SKM-1 (cell line): ENCODE measurements at regions not wholly inside any gene's neighbourhood (a gene's known extent, or its start where the extent isn't known, plus 50 kb on each side); places are given as distances from the start of the nearest gene placed in this dataset.

ENCODE experiments used
- DNase-seq: peaks from one replicate; lab custom pipeline; 2025; ENCODE audit not compliant: unreplicated experiment; lab: John Stamatoyannopoulos, UW

DNA sequence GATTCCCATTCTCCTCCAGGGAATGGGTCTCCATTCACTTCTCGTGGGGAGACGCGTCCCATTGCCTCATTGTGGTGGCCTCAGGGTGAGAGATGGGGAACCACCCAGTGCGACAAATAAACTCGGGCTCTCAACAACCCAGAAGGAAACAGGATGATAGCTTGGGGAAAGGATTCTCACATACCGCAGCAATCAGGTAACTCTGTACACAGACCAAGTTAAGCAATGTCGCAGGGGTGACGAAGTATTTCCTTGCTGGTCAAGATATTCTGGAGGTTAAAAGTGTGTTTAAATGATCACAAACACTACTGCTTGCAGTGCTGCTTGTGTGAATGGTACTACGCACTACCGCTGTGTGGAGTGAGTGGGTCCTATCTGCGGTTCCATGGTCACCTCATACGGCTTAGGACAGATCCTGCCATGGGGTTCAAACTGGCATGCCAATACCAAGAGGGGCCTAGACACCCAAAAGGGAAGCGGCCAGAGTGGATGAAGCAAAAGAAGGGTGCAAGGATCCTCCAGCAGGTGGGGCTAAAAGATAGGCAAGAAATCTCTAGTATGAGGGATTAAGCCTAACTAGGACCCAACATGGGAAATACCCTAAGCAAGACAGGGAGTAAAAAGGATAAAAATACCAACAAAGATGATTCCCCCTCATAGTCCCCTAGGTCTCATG lies 143.8 kb upstream of the TMEM106B start:
- peak; percentile 44 for DNase-seq

- no peak for DNase-seq
Measured at GRCh38 chr7:12069757-12070156, 141.3 kb upstream of the TMEM106B start.

DNA sequence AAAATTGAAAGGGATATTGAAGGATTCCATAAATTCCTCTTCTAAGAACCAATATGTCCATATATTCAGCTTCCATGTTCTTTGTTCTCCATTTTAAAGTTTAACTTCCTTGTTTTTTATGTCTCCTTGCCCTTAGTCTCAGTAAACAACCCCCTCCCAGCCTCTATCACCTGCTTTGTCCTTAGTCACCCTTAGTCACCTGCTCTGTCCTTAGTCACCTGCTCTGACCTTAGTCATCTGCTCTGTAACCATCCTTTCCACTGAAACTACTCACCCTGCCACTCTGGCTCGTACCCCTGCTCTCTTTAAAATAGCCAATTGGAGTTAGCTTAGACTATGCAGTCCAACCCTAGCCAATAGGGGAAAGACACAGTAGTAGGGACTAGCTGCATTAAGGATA lies 136.2 kb upstream of the TMEM106B start:
- no peak for DNase-seq

- no peak for DNase-seq
Measured at GRCh38 chr7:12080006-12080405, 131.1 kb upstream of the TMEM106B start.

DNA sequence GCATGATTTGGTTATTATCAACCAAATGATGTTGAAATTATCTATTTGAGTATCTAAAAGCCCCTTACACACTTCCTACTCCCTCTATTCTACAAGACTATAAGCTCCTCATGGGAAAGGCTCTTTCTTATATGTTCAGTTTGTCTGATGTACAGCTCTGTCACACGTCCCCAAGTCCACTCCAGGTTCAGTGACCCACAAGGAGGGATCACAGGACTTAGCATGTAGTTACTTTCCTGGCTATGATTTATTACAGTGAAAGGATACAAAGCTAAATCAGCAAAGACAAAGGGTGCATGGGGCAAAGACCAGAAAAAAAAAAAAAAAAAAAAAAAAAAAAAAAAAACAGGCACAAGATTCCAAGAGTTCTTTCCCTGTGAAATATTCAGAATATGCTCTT lies 125.6 kb upstream of the TMEM106B start:
- DNase-seq: no peak

DNA sequence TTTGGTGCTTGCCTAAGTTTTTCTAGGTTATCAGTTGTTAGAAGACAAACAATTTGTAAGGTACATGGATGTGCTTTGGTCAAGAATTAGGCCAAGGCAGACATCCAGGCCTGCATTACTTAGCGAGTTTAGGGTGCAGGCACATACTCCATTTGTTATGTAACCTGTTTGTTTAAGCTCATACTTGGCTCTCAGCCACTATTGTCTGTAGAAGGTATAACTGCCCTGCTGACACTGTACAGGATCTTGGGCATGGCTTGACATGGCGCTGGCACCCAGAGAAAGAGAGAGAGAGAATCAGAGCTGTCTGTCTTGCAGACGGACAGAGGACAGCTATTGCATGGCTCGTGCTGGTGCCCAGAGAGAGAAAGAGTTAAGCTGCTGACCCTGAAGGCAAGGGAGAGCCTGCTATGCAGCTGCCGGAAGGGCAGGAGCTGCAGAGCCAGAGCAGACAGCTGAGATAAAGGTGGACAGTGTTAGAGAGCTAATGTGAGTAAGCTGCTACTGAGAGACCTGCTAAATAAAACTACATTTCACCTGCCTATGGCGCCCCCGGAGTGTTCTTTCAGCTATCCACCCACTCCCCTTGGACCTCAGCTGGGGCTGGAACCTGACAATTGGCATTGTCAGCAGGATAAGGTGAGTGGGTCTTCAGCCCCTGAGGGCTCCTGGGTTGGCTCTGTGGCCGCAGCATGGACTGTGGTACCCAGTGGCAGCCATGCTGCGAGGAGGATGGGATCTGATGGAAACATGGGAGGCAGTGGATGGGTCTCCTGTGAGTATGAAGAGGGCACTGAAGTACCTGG lies 120.9 kb upstream of the TMEM106B start:
- no peak for DNase-seq

DNA sequence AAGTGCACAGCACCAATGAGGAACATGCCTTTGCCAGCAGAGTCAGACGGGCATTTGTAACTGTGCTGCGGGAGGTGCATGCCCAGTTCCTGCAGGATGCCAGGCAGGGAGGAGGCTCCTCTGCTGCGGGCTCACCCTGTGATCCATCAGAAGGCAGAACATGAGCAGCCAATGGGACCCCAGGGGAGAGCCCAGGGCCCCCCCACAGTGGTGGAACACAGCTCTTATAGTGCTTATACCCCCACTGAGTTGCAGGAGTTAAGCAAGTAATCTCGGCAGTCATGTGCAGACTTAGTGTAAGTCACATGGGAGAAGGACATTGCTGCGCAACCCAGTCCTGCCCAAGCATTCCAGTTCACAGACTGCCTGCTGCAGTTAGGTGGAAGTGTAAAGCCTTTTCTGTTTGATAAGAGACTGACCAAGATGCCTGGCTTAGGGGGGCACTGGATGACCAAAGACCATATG lies 120.3 kb upstream of the TMEM106B start:
- no peak for DNase-seq

GRCh38 chr7:12091231-12091630 lies 119.9 kb upstream of the TMEM106B start:
- DNase-seq: no peak

DNA sequence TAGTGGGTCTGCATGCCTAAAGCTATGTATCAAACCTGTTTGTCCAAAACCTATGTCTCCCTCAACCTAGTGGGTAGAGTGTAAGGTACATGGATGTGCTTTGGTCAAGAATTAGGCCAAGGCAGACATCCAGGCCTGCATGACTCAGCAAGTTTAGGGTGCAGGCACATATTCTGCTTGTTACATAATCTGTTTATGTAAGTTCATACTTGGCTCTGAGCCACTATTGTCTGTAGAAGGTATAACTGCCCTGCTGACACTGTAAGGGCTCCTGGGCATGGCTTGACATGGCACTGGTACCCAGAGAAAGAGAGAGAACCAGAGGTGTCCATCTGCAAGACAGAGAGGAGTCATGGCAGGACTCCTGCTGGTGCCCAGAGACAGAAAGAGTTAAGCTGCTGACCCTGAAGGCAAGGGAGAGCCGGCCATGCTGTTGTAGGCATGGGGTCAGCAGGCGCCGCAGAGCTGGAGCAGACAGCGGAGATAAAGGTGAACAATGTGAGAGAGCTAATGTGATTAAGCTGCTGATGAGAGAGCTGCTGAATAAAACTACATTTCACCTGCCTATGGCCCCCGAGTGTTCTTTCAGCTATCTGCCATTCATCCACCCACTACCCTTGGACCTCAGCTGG lies 118.5 kb upstream of the TMEM106B start:
- no peak for DNase-seq

- no peak for DNase-seq
Measured at GRCh38 chr7:12093365-12093764, 117.7 kb upstream of the TMEM106B start.

- DNase-seq: no peak
Measured at GRCh38 chr7:12094365-12094921, 116.7 kb upstream of the TMEM106B start.

GRCh38 chr7:12102126-12102525 lies 109.0 kb upstream of the TMEM106B start:
- no peak for DNase-seq

DNA sequence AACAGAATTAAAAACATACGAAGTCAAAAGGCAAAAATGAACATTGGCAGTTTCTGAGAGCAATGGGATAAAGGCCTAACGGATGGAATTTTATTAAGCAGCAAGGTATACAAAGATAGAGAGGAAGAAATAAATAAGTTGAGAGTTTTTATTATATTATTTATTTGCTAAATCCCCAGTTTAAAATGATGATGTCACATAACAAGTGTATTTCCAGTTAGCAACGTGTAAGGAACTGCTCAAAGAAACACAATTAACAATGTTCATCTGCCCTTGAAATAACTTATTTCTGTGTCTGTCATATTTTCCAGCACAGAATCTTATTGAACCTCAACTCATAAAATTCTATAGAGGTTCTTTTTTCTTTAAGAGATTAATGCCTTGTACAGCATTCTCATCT lies 108.6 kb upstream of the TMEM106B start:
- no peak for DNase-seq

GRCh38 chr7:12103948-12104347 lies 107.1 kb upstream of the TMEM106B start:
- no peak for DNase-seq

DNA sequence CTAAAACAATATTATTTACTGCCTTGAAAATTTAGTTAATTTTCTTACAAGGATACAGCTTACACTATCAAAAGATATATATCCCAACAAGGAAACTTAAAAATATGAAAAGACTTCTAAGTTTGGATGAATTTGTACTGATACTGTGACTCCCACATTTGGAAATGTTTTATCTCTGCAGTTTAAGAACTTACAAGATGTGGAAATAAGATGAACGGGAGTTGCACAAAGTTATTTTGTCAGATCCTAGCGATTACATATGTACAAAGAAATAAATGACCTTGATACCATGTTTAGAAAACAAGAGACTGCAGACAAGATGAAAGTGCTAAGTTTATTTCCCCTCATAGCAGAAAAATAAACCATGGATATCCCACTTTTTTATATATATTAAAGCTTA lies 103.7 kb upstream of the TMEM106B start:
- DNase-seq: no peak

DNA sequence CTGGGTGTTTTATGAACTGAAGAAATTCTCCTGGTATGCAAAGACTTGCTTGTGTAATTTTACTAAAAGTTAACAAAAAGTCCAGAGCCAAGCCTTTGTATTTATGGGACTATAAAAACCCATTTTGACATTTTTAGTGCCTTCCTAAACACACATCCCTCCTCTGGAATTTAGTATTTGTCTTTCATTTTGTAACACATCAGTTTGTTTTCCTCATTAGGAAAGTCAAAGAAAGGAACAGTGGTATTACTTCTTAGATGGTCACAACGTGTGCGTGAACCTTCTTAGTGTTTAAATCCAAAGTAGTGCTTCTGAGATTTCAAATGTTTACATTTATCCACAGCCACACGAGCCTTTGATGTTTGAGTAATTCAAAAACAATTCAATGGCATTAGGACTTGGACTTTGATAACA lies 103.2 kb upstream of the TMEM106B start:
- no peak for DNase-seq

- no peak for DNase-seq
Measured at GRCh38 chr7:12110425-12110824, 100.7 kb upstream of the TMEM106B start.

GRCh38 chr7:12111422-12112405 lies 99.4 kb upstream of the TMEM106B start:
- no peak for DNase-seq

DNA sequence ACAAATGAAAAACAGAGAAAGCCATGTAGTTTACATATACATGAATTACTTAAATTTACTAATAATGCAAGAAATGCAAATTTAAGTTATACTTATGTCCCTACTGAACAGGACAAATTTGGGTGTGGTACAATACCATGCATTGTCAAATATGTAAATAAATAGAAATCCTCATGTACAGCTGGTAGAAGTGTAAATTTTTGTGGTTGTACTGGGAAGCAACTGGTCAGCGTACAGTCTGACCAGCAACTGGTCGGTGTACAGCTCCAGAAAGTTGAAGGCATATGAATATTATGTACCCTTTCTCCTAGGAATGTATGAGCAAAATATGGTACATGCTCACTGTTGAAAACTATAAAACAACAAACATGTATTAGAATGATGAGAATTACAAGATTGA lies 93.9 kb upstream of the TMEM106B start:
- DNase-seq: no peak

- no peak for DNase-seq
Measured at GRCh38 chr7:12119620-12120303, 91.3 kb upstream of the TMEM106B start.
